ENCODE measurements at regions not wholly inside any gene's neighbourhood (a gene's known extent, or its start where the extent isn't known, plus 50 kb on each side); places are given as distances from the start of the nearest gene placed in this dataset.
"Not testable (repeated sequence)": the region's sequence is repeated elsewhere in the genome, so short reads cannot be mapped to it uniquely, and the experiment has no call there.

GRCh38 chr14:27305441-27305945 is 707.7 kb upstream of the NOVA1 start:
- intact Hi-C loops (cut with DNase I), result no loop called here
- TF ChIP-seq, protein P1, sequence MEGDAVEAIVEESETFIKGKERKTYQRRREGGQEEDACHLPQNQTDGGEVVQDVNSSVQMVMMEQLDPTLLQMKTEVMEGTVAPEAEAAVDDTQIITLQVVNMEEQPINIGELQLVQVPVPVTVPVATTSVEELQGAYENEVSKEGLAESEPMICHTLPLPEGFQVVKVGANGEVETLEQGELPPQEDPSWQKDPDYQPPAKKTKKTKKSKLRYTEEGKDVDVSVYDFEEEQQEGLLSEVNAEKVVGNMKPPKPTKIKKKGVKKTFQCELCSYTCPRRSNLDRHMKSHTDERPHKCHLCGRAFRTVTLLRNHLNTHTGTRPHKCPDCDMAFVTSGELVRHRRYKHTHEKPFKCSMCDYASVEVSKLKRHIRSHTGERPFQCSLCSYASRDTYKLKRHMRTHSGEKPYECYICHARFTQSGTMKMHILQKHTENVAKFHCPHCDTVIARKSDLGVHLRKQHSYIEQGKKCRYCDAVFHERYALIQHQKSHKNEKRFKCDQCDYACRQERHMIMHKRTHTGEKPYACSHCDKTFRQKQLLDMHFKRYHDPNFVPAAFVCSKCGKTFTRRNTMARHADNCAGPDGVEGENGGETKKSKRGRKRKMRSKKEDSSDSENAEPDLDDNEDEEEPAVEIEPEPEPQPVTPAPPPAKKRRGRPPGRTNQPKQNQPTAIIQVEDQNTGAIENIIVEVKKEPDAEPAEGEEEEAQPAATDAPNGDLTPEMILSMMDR (IDR thresholded peaks at IDR 0.05), result no peak
- no peak for ATAC-seq

DNA sequence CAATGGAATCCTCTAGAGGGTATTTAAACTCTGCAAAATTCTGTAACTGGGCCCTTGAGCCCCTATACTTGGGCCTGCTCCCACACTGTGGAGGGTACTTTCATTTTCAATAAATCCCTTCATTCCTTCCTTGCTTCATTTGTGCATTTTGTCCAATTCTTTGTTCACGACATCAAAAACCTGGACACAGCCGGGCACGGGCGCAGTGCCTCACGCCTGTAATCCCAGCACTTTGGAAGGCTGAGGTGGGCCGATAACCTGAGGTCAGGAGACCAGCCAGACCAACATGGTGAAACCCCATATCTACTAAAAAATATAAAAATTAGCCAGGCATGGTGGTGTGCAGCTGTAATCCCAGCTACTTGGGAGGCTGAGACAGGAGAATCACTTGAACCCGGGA is 714.9 kb upstream of the NOVA1 start:
- intact Hi-C loops (cut with DNase I), result not testable (repeated sequence)

More at GRCh38 chr14:27305441-27305945, 707.7 kb upstream of the NOVA1 start:
- DNase-seq, result no peak
- H3K27ac ChIP-seq, result no peak overlapping the region
- no peaks in the 10 kb centered on the region for H3K27me3 ChIP-seq (ENCODE audit: low read depth)
- no peaks in the 10 kb centered on the region for H3K36me3 ChIP-seq
- no peaks in the 10 kb centered on the region for H3K4me1 ChIP-seq
- no peak overlapping the region for H3K4me3 ChIP-seq
- peaks cover 9% of the 10 kb centered on the region for H3K9me3 ChIP-seq

DNA sequence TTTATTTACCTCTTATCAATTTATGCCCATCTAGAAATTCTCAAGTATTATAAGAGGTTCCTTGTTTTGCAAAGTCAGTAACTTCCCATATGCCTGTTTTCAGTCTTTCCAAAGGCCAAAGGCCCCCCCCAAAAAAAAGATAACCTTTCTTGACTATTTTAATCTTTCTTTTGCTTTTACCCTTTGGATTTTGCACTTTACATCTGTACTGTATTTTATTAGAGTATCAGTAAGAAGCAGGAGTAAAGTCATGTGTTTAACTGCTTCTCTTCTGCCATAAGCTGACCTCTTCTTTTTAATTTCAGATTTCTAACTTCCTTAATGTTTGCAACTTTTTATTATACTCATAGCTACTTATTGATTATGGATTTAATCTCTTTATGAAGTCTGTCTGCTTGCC is 716.4 kb upstream of the NOVA1 start:
- Histone ChIP-seq H3K4me3 (no peak overlapping the region), H3K9me3 (no peaks in the 10 kb centered on the region), H3K4me1 (no peaks in the 10 kb centered on the region), H3K27ac (no peak overlapping the region), H3K36me3 (no peaks in the 10 kb centered on the region), H3K27me3 (ENCODE audit: low read depth) (no peaks in the 10 kb centered on the region)
- intact Hi-C loops (cut with DNase I), result no loop called here
- ATAC-seq (no peak), DNase-seq (no peak)
- TF ChIP-seq, protein P1 (IDR thresholded peaks at IDR 0.05), result no peak

More for the DNA sequence above, 714.9 kb upstream of the NOVA1 start:
- ATAC-seq; H3K9me3 ChIP-seq; DNase-seq; H3K4me3 ChIP-seq; H3K27me3 ChIP-seq (ENCODE audit: low read depth); H3K4me1 ChIP-seq; H3K27ac ChIP-seq; H3K36me3 ChIP-seq: not testable (repeated sequence)

- Histone ChIP-seq H3K4me3 (no peak overlapping the region), H3K36me3 (no peaks in the 10 kb centered on the region), H3K4me1 (no peaks in the 10 kb centered on the region), H3K27ac (no peak overlapping the region), H3K9me3 (no peaks in the 10 kb centered on the region), H3K27me3 (ENCODE audit: low read depth) (no peaks in the 10 kb centered on the region)
- intact Hi-C loops (cut with DNase I), result no loop called here
- no peak for ATAC-seq
- TF ChIP-seq, protein P1 (IDR thresholded peaks at IDR 0.05), result no peak
- no peak for DNase-seq
Measured at GRCh38 chr14:27315477-27315876, 717.6 kb upstream of the NOVA1 start.

DNA sequence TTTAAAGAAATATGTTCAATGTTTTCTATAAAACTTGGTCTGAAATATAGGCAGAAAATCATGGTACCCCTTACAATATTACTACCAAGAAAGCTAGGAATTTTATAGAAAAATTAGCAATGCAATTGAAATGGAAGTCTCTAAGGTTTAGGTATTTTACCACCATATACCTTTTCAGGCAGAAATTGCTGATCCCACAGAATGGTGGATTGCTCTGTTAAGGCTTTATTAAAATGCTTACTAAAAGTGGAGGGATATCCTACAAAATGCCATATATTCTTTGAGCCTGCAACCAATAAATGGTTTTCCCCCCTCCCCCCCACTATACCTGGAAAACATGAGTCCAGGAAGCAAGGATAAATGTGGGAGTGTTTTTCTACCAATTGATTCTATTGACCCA is 718.1 kb upstream of the NOVA1 start:
- TF ChIP-seq, protein P1 (IDR thresholded peaks at IDR 0.05), result no peak
- no peak overlapping the region for H3K4me3 ChIP-seq
- H3K27ac ChIP-seq, result no peak overlapping the region
- H3K36me3 ChIP-seq, result no peaks in the 10 kb centered on the region
- intact Hi-C loops (cut with DNase I), result no loop called here
- no peaks in the 10 kb centered on the region for H3K9me3 ChIP-seq
- DNase-seq (no peak), ATAC-seq (no peak)
- H3K27me3 ChIP-seq (ENCODE audit: low read depth), result no peaks in the 10 kb centered on the region
- no peaks in the 10 kb centered on the region for H3K4me1 ChIP-seq

- no peak overlapping the region for H3K27ac ChIP-seq
- TF ChIP-seq, protein P1 (IDR thresholded peaks at IDR 0.05), result no peak
- no peaks in the 10 kb centered on the region for H3K4me1 ChIP-seq
- no peaks in the 10 kb centered on the region for H3K27me3 ChIP-seq (ENCODE audit: low read depth)
- no peaks in the 10 kb centered on the region for H3K9me3 ChIP-seq
- ATAC-seq, result no peak
- no peak for DNase-seq
- H3K4me3 ChIP-seq, result no peak overlapping the region
- H3K36me3 ChIP-seq, result no peaks in the 10 kb centered on the region
- intact Hi-C loops (cut with DNase I), result no loop called here
Measured at GRCh38 chr14:27318774-27319420, 721.1 kb upstream of the NOVA1 start.
